ENCODE measurements at regions not wholly inside any gene's neighbourhood (a gene's known extent, or its start where the extent isn't known, plus 50 kb on each side); places are given as distances from the start of the nearest gene placed in this dataset.
"Not testable (repeated sequence)": the region's sequence is repeated elsewhere in the genome, so short reads cannot be mapped to it uniquely, and the experiment has no call there.

GRCh38 chr2:20130160-20130560 is 78.7 kb upstream of the LAPTM4A start:
- DNase-seq, result no peak

- no peak for DNase-seq
These were observed 78.1 kb upstream of the LAPTM4A start for GRCh38 chr2:20129331-20130159.

GRCh38 chr2:20128506-20129330 is 77.3 kb upstream of the LAPTM4A start:
- no peak for DNase-seq

GRCh38 chr2:20126469-20126868 is 75.0 kb upstream of the LAPTM4A start:
- DNase-seq, result no peak

GRCh38 chr2:20126040-20126439 is 74.6 kb upstream of the LAPTM4A start:
- no peak for DNase-seq

- DNase-seq, result no peak
These were observed 74.2 kb upstream of the LAPTM4A start for GRCh38 chr2:20125616-20126015.

- no peak for DNase-seq
These were observed 73.7 kb upstream of the LAPTM4A start for GRCh38 chr2:20125164-20125563.

GRCh38 chr2:20123871-20124594 is 72.6 kb upstream of the LAPTM4A start:
- no peak for DNase-seq

- no peak for DNase-seq
These were observed 71.4 kb upstream of the LAPTM4A start for GRCh38 chr2:20122864-20123263.

GRCh38 chr2:20120569-20121416 is 69.4 kb upstream of the LAPTM4A start:
- no peak for DNase-seq

- no peak for DNase-seq
These were observed 66.6 kb upstream of the LAPTM4A start for GRCh38 chr2:20118051-20118450.

- no peak for DNase-seq
These were observed 64.5 kb upstream of the LAPTM4A start for GRCh38 chr2:20115902-20116301.

- DNase-seq, result no peak
These were observed 63.9 kb upstream of the LAPTM4A start for GRCh38 chr2:20115374-20115773.

- DNase-seq, result no peak
These were observed 62.8 kb upstream of the LAPTM4A start for GRCh38 chr2:20113986-20114938.

GRCh38 chr2:20113004-20113796 is 61.8 kb upstream of the LAPTM4A start:
- DNase-seq, result no peak

GRCh38 chr2:20112361-20112760 is 60.9 kb upstream of the LAPTM4A start:
- not testable (repeated sequence) for DNase-seq

GRCh38 chr2:20111311-20112131 is 60.1 kb upstream of the LAPTM4A start:
- no peak for DNase-seq

- DNase-seq, result no peak
These were observed 59.4 kb upstream of the LAPTM4A start for GRCh38 chr2:20110876-20111275.

GRCh38 chr2:20110383-20110782 is 59.0 kb upstream of the LAPTM4A start:
- DNase-seq, result no peak
